ENCODE measurements at regions not wholly inside any gene's neighbourhood (a gene's known extent, or its start where the extent isn't known, plus 50 kb on each side); places are given as distances from the start of the nearest gene placed in this dataset.

DNA sequence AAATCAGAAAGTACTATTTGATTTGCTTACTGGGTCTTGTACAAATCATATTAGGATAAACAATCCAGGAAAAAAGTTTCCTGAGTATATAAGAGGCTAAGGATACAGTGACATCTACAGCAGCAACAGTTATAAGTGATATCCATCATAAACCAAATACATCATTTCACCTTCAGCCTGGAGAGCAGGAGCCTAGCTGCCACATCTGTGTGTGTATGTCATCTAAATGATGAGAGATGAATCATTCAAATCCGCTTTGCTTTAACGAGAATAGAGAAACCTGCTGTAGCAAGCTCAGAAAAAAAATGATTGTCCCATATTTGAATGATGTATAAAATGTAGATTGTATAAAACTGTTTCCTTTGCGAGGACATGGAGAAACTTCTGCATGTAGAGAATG, 841.4 kb downstream of the SI start:
- Mint-ChIP-seq H3K9me3 (no peaks in the 10 kb centered on the region), H3K36me3 (ENCODE audit: low read depth) (no peaks in the 10 kb centered on the region), H3K4me3 (no peak overlapping the region), H3K27ac (no peak overlapping the region), H3K27me3 (ENCODE audit: low read depth, poor library complexity) (no peaks in the 10 kb centered on the region), H3K4me1 (no peaks in the 10 kb centered on the region)
- TF ChIP-seq, protein P1, sequence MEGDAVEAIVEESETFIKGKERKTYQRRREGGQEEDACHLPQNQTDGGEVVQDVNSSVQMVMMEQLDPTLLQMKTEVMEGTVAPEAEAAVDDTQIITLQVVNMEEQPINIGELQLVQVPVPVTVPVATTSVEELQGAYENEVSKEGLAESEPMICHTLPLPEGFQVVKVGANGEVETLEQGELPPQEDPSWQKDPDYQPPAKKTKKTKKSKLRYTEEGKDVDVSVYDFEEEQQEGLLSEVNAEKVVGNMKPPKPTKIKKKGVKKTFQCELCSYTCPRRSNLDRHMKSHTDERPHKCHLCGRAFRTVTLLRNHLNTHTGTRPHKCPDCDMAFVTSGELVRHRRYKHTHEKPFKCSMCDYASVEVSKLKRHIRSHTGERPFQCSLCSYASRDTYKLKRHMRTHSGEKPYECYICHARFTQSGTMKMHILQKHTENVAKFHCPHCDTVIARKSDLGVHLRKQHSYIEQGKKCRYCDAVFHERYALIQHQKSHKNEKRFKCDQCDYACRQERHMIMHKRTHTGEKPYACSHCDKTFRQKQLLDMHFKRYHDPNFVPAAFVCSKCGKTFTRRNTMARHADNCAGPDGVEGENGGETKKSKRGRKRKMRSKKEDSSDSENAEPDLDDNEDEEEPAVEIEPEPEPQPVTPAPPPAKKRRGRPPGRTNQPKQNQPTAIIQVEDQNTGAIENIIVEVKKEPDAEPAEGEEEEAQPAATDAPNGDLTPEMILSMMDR (IDR thresholded peaks at IDR 0.05) = no peak
- DNase-seq = no peak

DNA sequence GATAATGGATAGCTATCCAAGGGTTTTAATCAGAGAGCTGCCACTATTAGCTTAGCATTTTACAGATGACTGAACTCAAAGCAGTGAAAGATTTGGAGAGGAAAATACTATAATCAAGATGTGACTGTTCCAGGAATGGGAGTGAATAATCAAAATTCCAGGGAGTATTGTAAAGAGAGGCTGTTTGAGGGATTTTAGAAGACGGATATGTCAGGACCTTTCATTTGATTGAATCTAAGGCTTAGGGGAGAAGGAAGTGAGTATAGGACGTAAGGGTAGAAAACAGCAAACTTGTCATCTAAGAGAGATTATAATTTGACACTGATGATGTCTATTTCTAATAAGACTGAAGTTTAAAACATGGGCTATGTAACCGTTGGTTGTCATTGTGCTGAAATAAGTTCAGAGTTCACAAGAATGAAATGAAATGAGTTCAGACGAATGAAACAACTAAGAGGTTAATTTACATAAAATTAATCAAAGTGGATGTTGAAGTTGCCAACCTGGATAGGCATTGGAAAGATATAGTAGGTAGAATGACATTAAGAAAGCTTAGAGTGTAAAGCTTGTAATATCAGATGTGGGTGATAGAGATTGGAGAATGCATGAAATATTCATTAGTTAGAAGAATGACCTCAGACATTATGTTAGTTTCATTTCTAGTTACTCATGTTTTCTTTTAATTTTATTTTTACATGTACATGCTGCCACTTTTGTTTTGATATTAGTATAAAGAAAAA, 842.8 kb downstream of the SI start:
- H3K27ac Mint-ChIP-seq = no peak overlapping the region
- H3K4me3 Mint-ChIP-seq = no peak overlapping the region
- DNase-seq = no peak
- no peaks in the 10 kb centered on the region for H3K36me3 Mint-ChIP-seq (ENCODE audit: low read depth)
- H3K4me1 Mint-ChIP-seq = no peaks in the 10 kb centered on the region
- no peaks in the 10 kb centered on the region for H3K27me3 Mint-ChIP-seq (ENCODE audit: low read depth, poor library complexity)
- no peaks in the 10 kb centered on the region for H3K9me3 Mint-ChIP-seq
- TF ChIP-seq, protein P1 (IDR thresholded peaks at IDR 0.05) = no peak

DNA sequence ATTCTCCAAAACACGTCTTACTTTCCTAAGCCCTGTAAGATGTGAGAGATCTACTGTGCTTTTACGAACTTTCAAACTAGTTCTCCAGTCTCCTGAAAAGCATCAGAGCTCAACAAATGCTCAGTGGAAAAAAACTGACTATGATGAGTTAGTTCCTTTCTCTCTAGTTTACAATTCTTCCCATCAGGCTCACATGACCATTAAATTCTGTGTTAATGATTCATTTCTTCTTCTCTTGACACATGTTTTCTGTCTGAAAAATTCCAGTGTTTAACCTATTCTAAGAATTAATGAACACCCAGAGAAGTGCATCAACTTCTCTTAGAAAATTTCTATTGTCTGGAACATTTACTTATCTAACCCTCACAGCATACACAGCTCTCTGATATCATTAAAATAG, 844.3 kb downstream of the SI start:
- H3K4me1 Mint-ChIP-seq = no peaks in the 10 kb centered on the region
- no peak for DNase-seq
- H3K27ac Mint-ChIP-seq = no peak overlapping the region
- H3K9me3 Mint-ChIP-seq = no peaks in the 10 kb centered on the region
- no peak overlapping the region for H3K4me3 Mint-ChIP-seq
- no peaks in the 10 kb centered on the region for H3K27me3 Mint-ChIP-seq (ENCODE audit: low read depth, poor library complexity)
- no peaks in the 10 kb centered on the region for H3K36me3 Mint-ChIP-seq (ENCODE audit: low read depth)
- TF ChIP-seq, protein P1 (IDR thresholded peaks at IDR 0.05) = no peak

DNA sequence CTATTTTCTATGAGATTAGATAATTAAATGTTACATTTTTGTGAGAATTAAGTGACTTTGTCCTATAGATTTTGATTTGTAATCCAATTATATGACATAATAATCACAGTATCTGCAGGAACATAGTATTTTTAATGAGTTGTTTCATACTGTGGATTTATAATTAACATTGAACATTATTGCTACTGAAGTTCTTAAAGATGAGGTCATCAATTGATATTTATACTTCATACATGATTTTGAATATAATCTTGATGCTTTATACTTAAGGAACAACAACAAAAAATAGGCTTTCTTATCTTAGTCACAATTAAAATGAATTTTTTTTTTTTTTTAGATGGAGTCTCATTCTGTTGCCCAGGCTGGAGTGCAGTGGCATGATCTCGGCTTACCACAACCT, 846.6 kb downstream of the SI start:
- DNase-seq = no peak
- Mint-ChIP-seq H3K4me3 (no peak overlapping the region), H3K9me3 (no peaks in the 10 kb centered on the region), H3K36me3 (ENCODE audit: low read depth) (no peaks in the 10 kb centered on the region), H3K27me3 (ENCODE audit: low read depth, poor library complexity) (no peaks in the 10 kb centered on the region), H3K4me1 (no peaks in the 10 kb centered on the region), H3K27ac (no peak overlapping the region)
- TF ChIP-seq, protein P1 (IDR thresholded peaks at IDR 0.05) = no peak

DNA sequence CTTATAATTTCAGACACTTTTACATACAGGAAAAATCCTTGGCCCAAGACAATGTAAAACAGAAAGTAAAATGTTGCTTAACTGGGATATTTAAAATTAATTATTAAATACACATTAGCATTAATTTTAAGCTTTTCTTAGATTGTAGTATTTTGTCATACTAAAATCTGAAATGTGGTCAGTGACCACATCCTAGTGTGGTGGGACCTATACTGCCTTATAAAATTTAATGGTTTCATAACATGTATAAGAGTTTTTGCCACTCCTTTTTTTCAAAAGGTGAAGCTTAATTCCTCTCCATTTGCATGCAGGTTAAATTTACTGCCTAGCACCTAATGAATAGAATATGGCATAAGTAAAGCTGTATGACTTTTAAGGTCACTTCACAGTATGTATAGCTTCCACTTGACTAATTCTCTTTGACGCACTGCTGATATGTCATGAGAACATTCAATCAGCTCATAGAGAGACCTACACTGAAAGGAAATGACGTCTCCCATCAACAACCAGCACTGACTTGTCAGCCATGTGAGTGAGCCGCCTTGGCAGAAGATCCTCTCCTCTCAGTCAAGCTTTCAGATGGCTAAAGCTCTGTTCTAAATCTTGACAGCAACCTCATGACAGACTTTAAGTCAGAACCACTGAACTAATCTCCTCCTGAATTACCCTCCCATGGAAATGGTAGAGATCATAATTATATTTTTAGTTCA, 847.8 kb downstream of the SI start:
- Mint-ChIP-seq H3K27ac (no peak overlapping the region), H3K27me3 (ENCODE audit: low read depth, poor library complexity) (no peaks in the 10 kb centered on the region), H3K4me3 (no peak overlapping the region), H3K36me3 (ENCODE audit: low read depth) (no peaks in the 10 kb centered on the region), H3K9me3 (no peaks in the 10 kb centered on the region), H3K4me1 (no peaks in the 10 kb centered on the region)
- TF ChIP-seq, protein P1 (IDR thresholded peaks at IDR 0.05) = no peak
- DNase-seq = no peak

DNA sequence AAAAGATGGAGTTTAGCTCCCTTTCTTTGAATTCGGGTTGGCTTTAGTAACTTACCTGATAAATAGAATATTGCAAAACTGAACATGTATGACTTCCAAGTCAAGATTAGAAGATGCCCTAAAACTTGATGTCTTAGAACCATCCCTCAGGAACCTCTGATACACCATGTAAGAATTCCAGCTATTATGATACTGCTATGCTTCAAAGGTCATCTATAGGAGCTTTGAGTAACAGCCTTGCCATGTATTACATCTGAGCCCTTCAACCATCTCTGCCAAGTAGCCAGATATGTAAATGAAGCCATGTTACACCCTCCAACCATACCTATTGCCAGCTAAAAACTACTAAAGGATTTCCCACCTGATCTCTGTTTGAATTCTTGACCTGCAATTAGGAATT, 854.2 kb downstream of the SI start:
- Mint-ChIP-seq H3K4me1 (no peaks in the 10 kb centered on the region), H3K9me3 (peaks cover 4% of the 10 kb centered on the region), H3K4me3 (no peak overlapping the region), H3K27ac (no peak overlapping the region), H3K27me3 (ENCODE audit: low read depth, poor library complexity) (no peaks in the 10 kb centered on the region), H3K36me3 (ENCODE audit: low read depth) (no peaks in the 10 kb centered on the region)
- TF ChIP-seq, protein P1 (IDR thresholded peaks at IDR 0.05) = no peak
- no peak for DNase-seq

Data from nephron progenitor cell (in vitro differentiated cells).